H1 (cell line): ENCODE measurements at regions not wholly inside any gene's neighbourhood (a gene's known extent, or its start where the extent isn't known, plus 50 kb on each side); places are given as distances from the start of the nearest gene placed in this dataset.

Source experiments
- CTCF ChIA-PET: fragments of 300-600 bp; sonication (Branson Sonifier 250); formaldehyde crosslinking; loops from one replicate; lab custom pipeline; 2021; ENCODE audit not compliant: partially characterized antibody; lab: Charles Lee
- POLR2A ChIA-PET: fragments of 300-600 bp; sonication (Branson Sonifier 250); formaldehyde crosslinking; loops from one replicate; lab custom pipeline; 2021; ENCODE audit warnings: inconsistent platforms; ENCODE audit not compliant: partially characterized antibody; lab: Charles Lee
- DNase-seq, 2 experiments: peaks; one replicate each; pipeline versions ENCODE4 v3.0.0 to v3.0.0-alpha.2; 2010 to 2022; ENCODE audit warnings: low spot score in 2 of 2, low read depth in 1 of 2, mixed read lengths in 1 of 2
- FAIRE-seq: peaks from 2 replicates; lab custom pipeline; 2011; peaks lifted over from hg19 to GRCh38; lab: Jason Lieb, UNC
- H2AFZ ChIP-seq: 2 replicates; pipeline ENCODE4 v1.8.1; 2012; ENCODE audit warnings: low read length, inconsistent platforms
- H2AK5ac ChIP-seq: 2 replicates; pipeline ENCODE4 v1.6.1; 2013; ENCODE audit warnings: low read depth, low read length
- H2BK120ac ChIP-seq: replicated peaks from 2 replicates; pipeline ENCODE3; 2013; ENCODE audit warnings: low read depth, low read length, inconsistent platforms
- H2BK12ac ChIP-seq: 2 replicates; pipeline ENCODE4 v1.6.1; 2013; ENCODE audit warnings: low read depth, low read length
- H2BK15ac ChIP-seq: 2 replicates; pipeline ENCODE4 v1.6.1; 2013; ENCODE audit warnings: low read length
- H2BK20ac ChIP-seq: 2 replicates; pipeline ENCODE4 v1.6.1; 2013; ENCODE audit warnings: low read length
- H2BK5ac ChIP-seq: 2 replicates; pipeline ENCODE4 v1.6.1; 2013; ENCODE audit warnings: low read depth, low read length
- H3K14ac ChIP-seq: 2 replicates; pipeline ENCODE4 v1.6.1; 2013; ENCODE audit warnings: inconsistent platforms; ENCODE audit not compliant: insufficient read length
- H3K18ac ChIP-seq: 2 replicates; pipeline ENCODE4 v1.6.1; 2013; ENCODE audit warnings: low read length; ENCODE audit errors: extremely low read depth
- H3K23ac ChIP-seq: 2 replicates; pipeline ENCODE4 v1.6.1; 2013; ENCODE audit warnings: inconsistent platforms; ENCODE audit not compliant: insufficient read length
- H3K23me2 ChIP-seq: 2 replicates; pipeline ENCODE4 v1.6.1; 2013; ENCODE audit warnings: low read depth, low read length
- H3K27ac ChIP-seq: 2 replicates; pipeline ENCODE4 v1.6.1; 2011; ENCODE audit warnings: low read depth, low read length, inconsistent platforms
- H3K27me3 ChIP-seq, 4 experiments: replicated peaks in 1 of 4; 1 replicate in 1 of 4; 2 replicates in 3 of 4; pipeline versions ENCODE4 v1.6.1 to v1.8.1; 2011 to 2013; ENCODE audit warnings: low read length in 3 of 4, mild to moderate bottlenecking in 3 of 4, inconsistent platforms in 2 of 4, mixed read lengths in 2 of 4, moderate library complexity in 1 of 4; ENCODE audit not compliant: control insufficient read depth in 3 of 4, insufficient read depth in 3 of 4; ENCODE audit errors: extremely low read depth in 1 of 4
- H3K36me3 ChIP-seq, 4 experiments: 2 replicates each; pipeline versions ENCODE4 v1.6.1 to v1.8.1; 2011 to 2013; ENCODE audit warnings: mild to moderate bottlenecking in 4 of 4, low read length in 3 of 4, moderate library complexity in 2 of 4, control low read depth in 1 of 4, inconsistent platforms in 1 of 4; ENCODE audit not compliant: insufficient read depth in 4 of 4, control insufficient read depth in 2 of 4
- H3K4ac ChIP-seq: replicated peaks from 2 replicates; pipeline ENCODE3; 2013; ENCODE audit warnings: low read length, low read depth, mixed read lengths, inconsistent platforms; ENCODE audit not compliant: insufficient read length
- H3K4me1 ChIP-seq, 4 experiments: replicated peaks in 1 of 4; 1 replicate in 1 of 4; 2 replicates in 3 of 4; pipeline versions ENCODE4 v1.6.1 to v1.8.1; 2011 to 2013; ENCODE audit warnings: low read length in 3 of 4, inconsistent platforms in 2 of 4, mixed read lengths in 1 of 4; ENCODE audit not compliant: insufficient read depth in 4 of 4, control insufficient read depth in 3 of 4
- H3K4me2 ChIP-seq, 2 experiments: 2 replicates each; pipeline versions ENCODE4 v1.6.1 to v1.8.1; 2011 to 2013; ENCODE audit warnings: low read depth in 2 of 2, low read length in 2 of 2, control low read depth in 1 of 2, inconsistent platforms in 1 of 2, mild to moderate bottlenecking in 1 of 2; ENCODE audit not compliant: insufficient read depth in 1 of 2
- H3K4me3 ChIP-seq, 4 experiments: fragments of 200-600, 300-600 bp in 1 of 4; sonication (generic), shearing (Covaris generic), sonication (Bioruptor Twin) in 1 of 4; 2 replicates each; pipeline versions ENCODE4 v1.5.1 to v1.8.1; 2011 to 2016; ENCODE audit warnings: low read length in 4 of 4, low read depth in 3 of 4, control low read depth in 2 of 4, inconsistent platforms in 2 of 4, mild to moderate bottlenecking in 2 of 4, mixed read lengths in 1 of 4, moderate library complexity in 1 of 4; ENCODE audit not compliant: insufficient read depth in 2 of 4; ENCODE audit errors: extremely low read depth in 1 of 4
- H3K56ac ChIP-seq: replicated peaks from 2 replicates; pipeline ENCODE3; 2013; ENCODE audit warnings: low read depth, mild to moderate bottlenecking, mixed read lengths, low read length, inconsistent platforms; ENCODE audit not compliant: insufficient read length
- H3K79me1 ChIP-seq: 2 replicates; pipeline ENCODE4 v1.6.1; 2013; ENCODE audit warnings: low read depth, low read length, control low read depth
- H3K79me2 ChIP-seq, 2 experiments: 2 replicates each; pipeline versions ENCODE4 v1.6.1 to v1.8.1; 2012 to 2013; ENCODE audit warnings: low read length in 2 of 2, mild to moderate bottlenecking in 2 of 2, inconsistent platforms in 1 of 2; ENCODE audit not compliant: insufficient read depth in 2 of 2, control insufficient read depth in 1 of 2
- H3K9ac ChIP-seq, 4 experiments: replicated peaks in 1 of 4; 1 replicate in 1 of 4; 2 replicates in 3 of 4; pipeline versions ENCODE4 v1.6.1 to v1.8.1; 2011 to 2013; ENCODE audit warnings: low read depth in 3 of 4, low read length in 3 of 4, control low read depth in 2 of 4, mild to moderate bottlenecking in 2 of 4, moderate library complexity in 2 of 4, inconsistent platforms in 1 of 4; ENCODE audit errors: extremely low read depth in 1 of 4
- H3K9me3 ChIP-seq, 2 experiments: 2 replicates each; pipeline versions ENCODE4 v1.6.1 to v1.8.1; 2012 to 2013; ENCODE audit warnings: mild to moderate bottlenecking in 2 of 2, moderate library complexity in 2 of 2, control low read depth in 1 of 2, inconsistent platforms in 1 of 2, low read depth in 1 of 2, low read length in 1 of 2, mixed read lengths in 1 of 2; ENCODE audit not compliant: insufficient read depth in 2 of 2
- H4K20me1 ChIP-seq, 2 experiments: replicated peaks in 1 of 2; 2 replicates each; pipeline versions ENCODE3 to v1.8.1; 2011 to 2013; ENCODE audit warnings: inconsistent platforms in 2 of 2, low read length in 2 of 2, mild to moderate bottlenecking in 1 of 2; ENCODE audit not compliant: insufficient read depth in 2 of 2, control insufficient read depth in 1 of 2
- H4K5ac ChIP-seq: 2 replicates; pipeline ENCODE4 v1.6.1; 2013; ENCODE audit warnings: low read length, low read depth, mixed read lengths, inconsistent platforms; ENCODE audit not compliant: insufficient read length
- H4K8ac ChIP-seq: 2 replicates; pipeline ENCODE4 v1.8.0; 2013; ENCODE audit warnings: mild to moderate bottlenecking, moderate library complexity, low read length, inconsistent platforms; ENCODE audit not compliant: insufficient read depth; ENCODE audit errors: extremely low read depth
- H4K91ac ChIP-seq: replicated peaks from 2 replicates; pipeline ENCODE3; 2013; ENCODE audit warnings: low read length, mixed read lengths, inconsistent platforms; ENCODE audit not compliant: insufficient read length
- BACH1 ChIP-seq: IDR thresholded peaks from 2 replicates; pipeline ENCODE4 v1.6.1; 2012; ENCODE audit warnings: low read length, improper control_type of control experiment
- CEBPB ChIP-seq: IDR thresholded peaks from 2 replicates; pipeline ENCODE4 v1.6.1; 2012; ENCODE audit warnings: low read depth, low read length
- CTCF ChIP-seq, 3 experiments: IDR thresholded peaks; 1 replicate in 2 of 3; 2 replicates in 1 of 3; pipeline versions ENCODE4 v1.5.1 to v1.6.1; 2011; ENCODE audit warnings: low read length in 3 of 3, mild to moderate bottlenecking in 3 of 3, inconsistent platforms in 2 of 3, low read depth in 1 of 3, moderate library complexity in 1 of 3; ENCODE audit not compliant: insufficient read depth in 1 of 3; ENCODE audit errors: control extremely low read depth in 1 of 3
- EGR1 ChIP-seq: IDR thresholded peaks from 2 replicates; pipeline ENCODE4 v1.6.1; 2011; ENCODE audit warnings: low read depth, low read length, borderline replicate concordance
- EZH2 ChIP-seq: fragments of 200-600 bp; sonication (generic); IDR thresholded peaks from 2 replicates; pipeline ENCODE4 v1.7.1; 2012; ENCODE audit warnings: low read depth, mild to moderate bottlenecking, moderate library complexity, low read length, inconsistent platforms; ENCODE audit not compliant: severe bottlenecking
- GABPA ChIP-seq: IDR thresholded peaks from 2 replicates; pipeline ENCODE4 v1.6.1; 2011; ENCODE audit warnings: mild to moderate bottlenecking, low read length, moderate library complexity, borderline replicate concordance; ENCODE audit not compliant: insufficient read depth
- HDAC6 ChIP-seq: IDR thresholded peaks from one replicate; pipeline ENCODE4 v1.7.1; 2012; ENCODE audit warnings: low read depth, mild to moderate bottlenecking, inconsistent platforms, low read length, moderate library complexity
- KDM5A ChIP-seq: fragments of 200-600 bp; IDR thresholded peaks from 2 replicates; pipeline ENCODE4 v1.7.1; 2012; ENCODE audit warnings: mild to moderate bottlenecking, low read length, inconsistent platforms, mixed read lengths
- MAFK ChIP-seq: IDR thresholded peaks from 2 replicates; pipeline ENCODE4 v1.6.1; 2012; ENCODE audit warnings: low read depth, mild to moderate bottlenecking, improper control_type of control experiment, low read length
- RNF2 ChIP-seq: fragments of 200-900, 300-1000 bp; sonication (generic); IDR thresholded peaks from 2 replicates; pipeline ENCODE4 v1.7.1; 2016; ENCODE audit warnings: borderline replicate concordance, low read depth, mild to moderate bottlenecking, antibody characterized with exemption, low read length; ENCODE audit not compliant: poor library complexity, severe bottlenecking; ENCODE audit errors: missing control alignments
- SP4 ChIP-seq: IDR thresholded peaks from 2 replicates; pipeline ENCODE4 v1.6.1; 2012; ENCODE audit warnings: low read length, inconsistent platforms
- SUZ12 ChIP-seq: fragments of 200-600 bp; sonication (generic); IDR thresholded peaks from 2 replicates; pipeline ENCODE4 v1.6.1; 2012; ENCODE audit warnings: mild to moderate bottlenecking, inconsistent platforms, low read length, moderate library complexity, mixed read lengths
- TAF7 ChIP-seq: optimal IDR thresholded peaks from 2 replicates; pipeline ENCODE3; 2011; ENCODE audit warnings: low read depth, mild to moderate bottlenecking, inconsistent platforms, low read length, moderate library complexity, borderline replicate concordance
- ZNF274 ChIP-seq: IDR thresholded peaks from 2 replicates; pipeline ENCODE4 v1.7.0; 2012; ENCODE audit warnings: low read length, borderline replicate concordance; ENCODE audit errors: extremely low read depth

GRCh38 chr9:72424131-72424530, 59.1 kb upstream of the ZFAND5 start:
- no peaks in the 10 kb centered on the region for H3K4me1 ChIP-seq
- H3K18ac ChIP-seq = no peak overlapping the region
- no peak overlapping the region for H2BK5ac ChIP-seq
- H3K36me3 ChIP-seq = no peaks in the 10 kb centered on the region
- no peak overlapping the region for H3K14ac ChIP-seq
- H3K79me2 ChIP-seq = no peaks in the 10 kb centered on the region
- H2BK15ac ChIP-seq = no peak overlapping the region
- no peak overlapping the region for H4K91ac ChIP-seq
- no peak overlapping the region for H2AK5ac ChIP-seq
- no peak for DNase-seq
- CTCF ChIA-PET = interaction anchor here (1.0 kb wide), 1 partner anchor 11 kb away, joined by 3 read pairs; no protein-coding TSS in a partner anchor
- no peak overlapping the region for H4K8ac ChIP-seq
- H3K27ac ChIP-seq = no peak overlapping the region
- no peak overlapping the region for H3K4ac ChIP-seq
- no peaks in the 10 kb centered on the region for H3K9me3 ChIP-seq
- H3K23me2 ChIP-seq = no peaks in the 10 kb centered on the region
- H2BK20ac ChIP-seq = no peak overlapping the region
- FAIRE-seq = no peak
- H3K56ac ChIP-seq = no peak overlapping the region
- no peak overlapping the region for H2AFZ ChIP-seq
- no peaks in the 10 kb centered on the region for H3K27me3 ChIP-seq
- no peaks in the 10 kb centered on the region for H3K79me1 ChIP-seq
- no peak overlapping the region for H3K4me2 ChIP-seq
- no peak overlapping the region for H4K5ac ChIP-seq
- no peak overlapping the region for H3K9ac ChIP-seq
- H4K20me1 ChIP-seq = no peaks in the 10 kb centered on the region
- H3K23ac ChIP-seq = no peak overlapping the region
- no peak overlapping the region for H3K4me3 ChIP-seq
- H2BK12ac ChIP-seq = no peak overlapping the region
- no peak overlapping the region for H2BK120ac ChIP-seq
- POLR2A ChIA-PET = no interaction called here
- TF ChIP-seq SP4 = no peak
- no peak for TF ChIP-seq HDAC6
- TF ChIP-seq RNF2 = no peak
- TF ChIP-seq EZH2 = no peak
- TF ChIP-seq BACH1 = no peak
- TF ChIP-seq CEBPB = no peak
- no peak for TF ChIP-seq MAFK
- TF ChIP-seq SUZ12 = no peak
- TF ChIP-seq TAF7 = no peak
- TF ChIP-seq KDM5A = no peak
- TF ChIP-seq EGR1 = no peak
- no peak for TF ChIP-seq CTCF (IDR thresholded peaks at IDR 0.05; ENCODE audit: control extremely low read depth in 1 of 3, insufficient read depth in 1 of 3, low read depth in 1 of 3, low read length in 3 of 3)
- TF ChIP-seq ZNF274 = no peak
- TF ChIP-seq GABPA = no peak
